HepG2 (cell line): ENCODE measurements at regions not wholly inside any gene's neighbourhood (a gene's known extent, or its start where the extent isn't known, plus 50 kb on each side); places are given as distances from the start of the nearest gene placed in this dataset.

Source experiments
- ATAC-seq: fragments of 200-7000 bp; cut with Tn5 transposase; 3 replicates; pipeline ENCODE4 v1.9.1; 2020; ENCODE audit warnings: mild to moderate bottlenecking, moderate library complexity
- BruUV-seq: library from RNA; stranded (reverse); fragments of 400-500 nt; replicated peaks from 2 replicates; lab custom pipeline; 2021; lab: Mats Ljungman, UMichigan
- CTCF ChIA-PET: fragments of 300-600 bp; formaldehyde crosslinking; extraction: SDS; loops from one replicate; lab custom pipeline; 2021; ENCODE audit warnings: low total read pairs, inconsistent platforms, low intra/inter-chr PET ratio; lab: Yijun Ruan, JAX
- POLR2A ChIA-PET: fragments of 350-600 bp; sonication (Branson Sonifier 250); formaldehyde crosslinking; loops from one replicate; lab custom pipeline; 2020; ENCODE audit warnings: antibody characterized with exemption, inconsistent platforms; lab: Yijun Ruan, JAX
- DNase-seq: peaks from one replicate; pipeline ENCODE4 v3.0.0-alpha.2; 2015; ENCODE audit warnings: low spot score
- FAIRE-seq: peaks from 3 replicates; lab custom pipeline; 2011; peaks lifted over from hg19 to GRCh38; lab: Jason Lieb, UNC
- H2AFZ ChIP-seq: one replicate; pipeline ENCODE4 v1.6.1; 2011; ENCODE audit warnings: low read length, inconsistent platforms
- H3K27ac ChIP-seq: fragments of 300-600 bp; 3 replicates; pipeline ENCODE4 v1.8.0; 2011; ENCODE audit warnings: mixed run types, mild to moderate bottlenecking, mixed read lengths, low read length, inconsistent platforms; ENCODE audit not compliant: insufficient read depth; ENCODE audit errors: extremely low read length
- H3K27me3 ChIP-seq, 2 experiments: fragments of 200-600 bp in 1 of 2; 2 replicates in 1 of 2; 3 replicates in 1 of 2; pipeline versions ENCODE4 v1.6.0 to v1.8.0; 2011; ENCODE audit warnings: low read length in 2 of 2, mild to moderate bottlenecking in 2 of 2, moderate library complexity in 2 of 2, inconsistent platforms in 1 of 2; ENCODE audit not compliant: insufficient read depth in 2 of 2, control insufficient read depth in 1 of 2
- H3K36me3 ChIP-seq, 2 experiments: fragments of 200-600 bp in 1 of 2; replicated peaks in 1 of 2; 2 replicates in 1 of 2; 3 replicates in 1 of 2; pipeline versions ENCODE4 v1.5.1 to v1.8.0; 2011; ENCODE audit warnings: low read length in 2 of 2, inconsistent platforms in 1 of 2; ENCODE audit not compliant: insufficient read depth in 2 of 2, control insufficient read depth in 1 of 2
- H3K4me1 ChIP-seq: 2 replicates; pipeline ENCODE4 v1.5.1; 2012; ENCODE audit warnings: low read length, inconsistent platforms; ENCODE audit not compliant: insufficient read depth
- H3K4me2 ChIP-seq: 2 replicates; pipeline ENCODE4 v1.6.0; 2011; ENCODE audit warnings: low read depth, low read length, inconsistent platforms
- H3K4me3 ChIP-seq, 3 experiments: fragments of 200-600 bp in 1 of 3; sonication (generic), shearing (Covaris generic) in 1 of 3; replicated peaks in 1 of 3; 2 replicates each; pipeline ENCODE4 v1.5.1; 2011 to 2016; ENCODE audit warnings: low read length in 3 of 3, inconsistent platforms in 2 of 3, low read depth in 2 of 3, mild to moderate bottlenecking in 2 of 3, control low read depth in 1 of 3, mixed read lengths in 1 of 3; ENCODE audit not compliant: insufficient read depth in 1 of 3
- H3K79me2 ChIP-seq: one replicate; pipeline ENCODE4 v1.6.1; 2011; ENCODE audit warnings: low read length, inconsistent platforms; ENCODE audit not compliant: insufficient read depth
- H3K9ac ChIP-seq: 2 replicates; pipeline ENCODE4 v1.6.0; 2011; ENCODE audit warnings: mild to moderate bottlenecking, low read depth, low read length, inconsistent platforms; ENCODE audit not compliant: insufficient read depth
- H3K9me3 ChIP-seq: 2 replicates; pipeline ENCODE4 v1.5.1; 2012; ENCODE audit warnings: mild to moderate bottlenecking, low read length
- H4K20me1 ChIP-seq: 2 replicates; pipeline ENCODE4 v1.6.0; 2011; ENCODE audit warnings: inconsistent platforms, mild to moderate bottlenecking, low read length, moderate library complexity; ENCODE audit not compliant: insufficient read depth
- HDAC2 ChIP-seq: sonication (generic); formaldehyde crosslinking; IDR thresholded peaks from 2 replicates; pipeline ENCODE4 v1.4.0; 2020; ENCODE audit warnings: missing genetic modification reagents
- ZEB1 ChIP-seq: IDR thresholded peaks from 2 replicates; pipeline ENCODE4 v1.6.1; 2012; ENCODE audit warnings: mild to moderate bottlenecking, low read depth, inconsistent platforms; ENCODE audit not compliant: insufficient replicate concordance
- ZNF460 ChIP-seq: sonication (generic); formaldehyde crosslinking; IDR thresholded peaks from 2 replicates; pipeline ENCODE4 v1.5.1; 2020; ENCODE audit warnings: missing genetic modification reagents, mild to moderate bottlenecking, borderline replicate concordance
- WGBS: methylation state at CpG from one replicate; pipeline ENCODE4 v1.1.6; 2017; ENCODE audit warnings: low lambda C conversion rate; 5-methylcytosine and 5-hydroxymethylcytosine counted together
- in situ Hi-C: cut with HindIII; loops from 2 replicates; pipeline ENCODE4 v1.10.0; 2017; ENCODE audit warnings: low pct_unique_long_range_greater_than_20kb; ENCODE audit not compliant: extremely low pct_ligation_motif_present
- intact Hi-C: fragments of 100-400 bp; cut with micrococcal nuclease; formaldehyde crosslinking; loops from one replicate; pipeline ENCODE4 v1.10.0; 2022; ENCODE audit not compliant: unreplicated experiment
- TF ChIP-seq, protein P1 (sequence below): sonication (generic); formaldehyde crosslinking; IDR thresholded peaks from 2 replicates; pipeline ENCODE4 v1.8.0; 2022; ENCODE audit warnings: mild to moderate bottlenecking, missing genetic modification reagents, moderate library complexity
- TF ChIP-seq, protein P2 (sequence below): sonication (generic); formaldehyde crosslinking; IDR thresholded peaks from 2 replicates; pipeline ENCODE4 v1.4.0; 2020; ENCODE audit warnings: missing genetic modification reagents

DNA sequence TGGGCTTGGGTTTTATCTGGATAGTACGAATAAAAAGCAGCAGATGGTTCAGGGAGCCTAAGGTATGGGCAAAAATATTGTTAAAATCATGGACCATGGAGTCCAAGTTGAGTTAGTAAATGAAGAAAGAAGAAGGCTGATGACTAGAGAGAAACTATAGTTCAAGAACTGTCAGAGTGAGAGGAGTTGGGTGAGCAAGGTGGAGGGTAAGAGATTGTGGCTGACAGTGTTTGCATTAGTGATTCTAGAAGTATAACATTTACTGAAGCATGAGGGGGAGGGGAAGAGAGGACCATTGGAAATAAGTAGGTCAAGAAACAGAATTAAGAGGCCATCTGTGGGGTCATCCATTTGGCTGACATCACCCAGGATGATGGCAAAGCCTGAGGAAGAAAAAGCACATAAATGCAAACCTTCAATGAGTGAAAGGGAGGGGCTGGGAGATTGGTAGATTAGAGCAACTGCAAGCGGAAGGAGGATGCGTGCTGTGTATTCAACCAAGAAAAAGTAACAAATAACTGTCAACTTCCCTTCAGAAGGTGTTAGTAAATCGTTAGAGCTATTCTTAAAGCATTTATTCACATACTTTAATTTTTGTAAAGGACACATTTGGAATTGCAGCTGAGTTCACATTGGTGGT, 392.8 kb downstream of the TSN start:
- intact Hi-C loops, result no loop called here
- FAIRE-seq (no peak), DNase-seq (no peak), ATAC-seq (no peak)
- ChIA-PET CTCF (no interaction called here), POLR2A (no interaction called here)
- in situ Hi-C loops, result no loop called here
- no peak for TF ChIP-seq ZEB1
- TF ChIP-seq, protein P1, sequence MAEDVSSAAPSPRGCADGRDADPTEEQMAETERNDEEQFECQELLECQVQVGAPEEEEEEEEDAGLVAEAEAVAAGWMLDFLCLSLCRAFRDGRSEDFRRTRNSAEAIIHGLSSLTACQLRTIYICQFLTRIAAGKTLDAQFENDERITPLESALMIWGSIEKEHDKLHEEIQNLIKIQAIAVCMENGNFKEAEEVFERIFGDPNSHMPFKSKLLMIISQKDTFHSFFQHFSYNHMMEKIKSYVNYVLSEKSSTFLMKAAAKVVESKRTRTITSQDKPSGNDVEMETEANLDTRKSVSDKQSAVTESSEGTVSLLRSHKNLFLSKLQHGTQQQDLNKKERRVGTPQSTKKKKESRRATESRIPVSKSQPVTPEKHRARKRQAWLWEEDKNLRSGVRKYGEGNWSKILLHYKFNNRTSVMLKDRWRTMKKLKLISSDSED (CRISPR knock-in tag), result no peak
- no peak for TF ChIP-seq HDAC2 (CRISPR knock-in tag)
- TF ChIP-seq, protein P2, sequence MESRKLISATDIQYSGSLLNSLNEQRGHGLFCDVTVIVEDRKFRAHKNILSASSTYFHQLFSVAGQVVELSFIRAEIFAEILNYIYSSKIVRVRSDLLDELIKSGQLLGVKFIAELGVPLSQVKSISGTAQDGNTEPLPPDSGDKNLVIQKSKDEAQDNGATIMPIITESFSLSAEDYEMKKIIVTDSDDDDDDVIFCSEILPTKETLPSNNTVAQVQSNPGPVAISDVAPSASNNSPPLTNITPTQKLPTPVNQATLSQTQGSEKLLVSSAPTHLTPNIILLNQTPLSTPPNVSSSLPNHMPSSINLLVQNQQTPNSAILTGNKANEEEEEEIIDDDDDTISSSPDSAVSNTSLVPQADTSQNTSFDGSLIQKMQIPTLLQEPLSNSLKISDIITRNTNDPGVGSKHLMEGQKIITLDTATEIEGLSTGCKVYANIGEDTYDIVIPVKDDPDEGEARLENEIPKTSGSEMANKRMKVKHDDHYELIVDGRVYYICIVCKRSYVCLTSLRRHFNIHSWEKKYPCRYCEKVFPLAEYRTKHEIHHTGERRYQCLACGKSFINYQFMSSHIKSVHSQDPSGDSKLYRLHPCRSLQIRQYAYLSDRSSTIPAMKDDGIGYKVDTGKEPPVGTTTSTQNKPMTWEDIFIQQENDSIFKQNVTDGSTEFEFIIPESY (CRISPR knock-in tag), result no peak
- no peak for TF ChIP-seq ZNF460 (CRISPR knock-in tag)
- Histone ChIP-seq H3K27me3 (peaks cover 0 to 5% of the 10 kb centered on the region in 2 experiments; a peak in 2 of 5 replicates), H3K9me3 (no peaks in the 10 kb centered on the region), H3K27ac (no peak overlapping the region), H3K4me1 (no peaks in the 10 kb centered on the region), H2AFZ (no peak overlapping the region), H3K4me2 (no peak overlapping the region), H3K9ac (no peak overlapping the region), H4K20me1 (no peaks in the 10 kb centered on the region), H3K36me3 (no peaks in the 10 kb centered on the region), H3K79me2 (no peaks in the 10 kb centered on the region), H3K4me3 (no peak overlapping the region)
- BruUV-seq, result no TSS peak
- WGBS, result 4% methylated on average over 4 of the region's 4 CpGs
